D721Med (cell line): ENCODE measurements at regions not wholly inside any gene's neighbourhood (a gene's known extent, or its start where the extent isn't known, plus 50 kb on each side); places are given as distances from the start of the nearest gene placed in this dataset.
A peak's percentile ranks its signal among the peaks of the same experiment; 100 is the strongest.
"Not testable (repeated sequence)": the region's sequence is repeated elsewhere in the genome, so short reads cannot be mapped to it uniquely, and the experiment has no call there.

Source experiments
- DNase-seq: peaks from one replicate; pipeline ENCODE4 v3.0.0; 2011; ENCODE audit warnings: low spot score; ENCODE audit not compliant: insufficient read length
- FAIRE-seq: peaks from 2 replicates; lab custom pipeline; 2011; peaks lifted over from hg19 to GRCh38; lab: Jason Lieb, UNC
- TF ChIP-seq, protein P1 (sequence below): IDR thresholded peaks from 2 replicates; pipeline ENCODE4 v1.5.1; 2012; ENCODE audit warnings: mild to moderate bottlenecking, control low read depth; ENCODE audit not compliant: insufficient read depth; ENCODE audit errors: missing control alignments

DNA sequence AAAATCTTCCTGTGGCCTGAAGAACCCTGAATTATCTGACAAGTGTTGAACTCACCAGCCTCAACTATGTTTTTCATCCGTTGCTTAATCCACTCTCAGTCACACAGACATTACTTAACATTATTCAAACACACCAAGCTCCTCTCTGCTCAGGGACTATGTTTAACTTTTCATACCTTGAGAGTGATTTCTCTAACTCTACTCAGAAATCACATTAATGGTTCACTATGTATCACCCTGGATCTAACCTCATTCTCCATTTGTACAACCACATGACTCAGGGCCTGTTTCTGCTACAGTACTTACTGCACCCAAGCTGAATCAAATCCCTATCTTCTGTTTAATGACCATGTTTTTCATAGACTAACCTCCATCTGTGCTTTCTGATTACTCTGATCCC lies 553.7 kb upstream of the PRR20A start:
- peak; percentile 28 for DNase-seq
- TF ChIP-seq, protein P1, sequence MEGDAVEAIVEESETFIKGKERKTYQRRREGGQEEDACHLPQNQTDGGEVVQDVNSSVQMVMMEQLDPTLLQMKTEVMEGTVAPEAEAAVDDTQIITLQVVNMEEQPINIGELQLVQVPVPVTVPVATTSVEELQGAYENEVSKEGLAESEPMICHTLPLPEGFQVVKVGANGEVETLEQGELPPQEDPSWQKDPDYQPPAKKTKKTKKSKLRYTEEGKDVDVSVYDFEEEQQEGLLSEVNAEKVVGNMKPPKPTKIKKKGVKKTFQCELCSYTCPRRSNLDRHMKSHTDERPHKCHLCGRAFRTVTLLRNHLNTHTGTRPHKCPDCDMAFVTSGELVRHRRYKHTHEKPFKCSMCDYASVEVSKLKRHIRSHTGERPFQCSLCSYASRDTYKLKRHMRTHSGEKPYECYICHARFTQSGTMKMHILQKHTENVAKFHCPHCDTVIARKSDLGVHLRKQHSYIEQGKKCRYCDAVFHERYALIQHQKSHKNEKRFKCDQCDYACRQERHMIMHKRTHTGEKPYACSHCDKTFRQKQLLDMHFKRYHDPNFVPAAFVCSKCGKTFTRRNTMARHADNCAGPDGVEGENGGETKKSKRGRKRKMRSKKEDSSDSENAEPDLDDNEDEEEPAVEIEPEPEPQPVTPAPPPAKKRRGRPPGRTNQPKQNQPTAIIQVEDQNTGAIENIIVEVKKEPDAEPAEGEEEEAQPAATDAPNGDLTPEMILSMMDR: no peak
- peak; percentile 89 for FAIRE-seq

GRCh38 chr13:56615572-56615971 lies 525.1 kb upstream of the PRR20A start:
- TF ChIP-seq, protein P1: no peak
- no peak for FAIRE-seq

GRCh38 chr13:56622840-56623239 lies 517.9 kb upstream of the PRR20A start:
- FAIRE-seq (no peak), DNase-seq (no peak)
- TF ChIP-seq, protein P1: no peak

More at GRCh38 chr13:56615572-56615971, 525.1 kb upstream of the PRR20A start:
- DNase-seq: no peak

GRCh38 chr13:56628886-56629285 lies 511.8 kb upstream of the PRR20A start:
- DNase-seq, FAIRE-seq: not testable (repeated sequence)

DNA sequence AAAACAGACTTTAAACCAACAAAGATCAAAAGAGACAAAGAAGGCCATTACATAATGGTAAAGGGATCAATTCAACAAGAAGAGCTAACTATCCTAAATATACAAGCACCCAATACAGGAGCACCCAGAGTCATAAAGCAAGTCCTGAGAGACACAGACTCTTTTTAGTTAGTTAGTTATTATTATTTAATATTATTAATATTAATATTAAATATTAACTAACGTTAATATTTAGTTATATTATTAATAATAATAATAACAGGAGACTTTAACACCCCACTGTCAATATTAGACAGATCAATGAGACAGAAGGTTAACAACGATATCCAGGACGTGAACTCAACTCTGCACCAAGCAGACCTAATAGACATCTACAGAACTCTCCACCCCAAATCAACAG lies 509.7 kb upstream of the PRR20A start:
- FAIRE-seq, DNase-seq: not testable (repeated sequence)

- no peak for FAIRE-seq
- TF ChIP-seq, protein P1: no peak
- no peak for DNase-seq
These were observed 487.7 kb upstream of the PRR20A start for GRCh38 chr13:56653043-56653442.

DNA sequence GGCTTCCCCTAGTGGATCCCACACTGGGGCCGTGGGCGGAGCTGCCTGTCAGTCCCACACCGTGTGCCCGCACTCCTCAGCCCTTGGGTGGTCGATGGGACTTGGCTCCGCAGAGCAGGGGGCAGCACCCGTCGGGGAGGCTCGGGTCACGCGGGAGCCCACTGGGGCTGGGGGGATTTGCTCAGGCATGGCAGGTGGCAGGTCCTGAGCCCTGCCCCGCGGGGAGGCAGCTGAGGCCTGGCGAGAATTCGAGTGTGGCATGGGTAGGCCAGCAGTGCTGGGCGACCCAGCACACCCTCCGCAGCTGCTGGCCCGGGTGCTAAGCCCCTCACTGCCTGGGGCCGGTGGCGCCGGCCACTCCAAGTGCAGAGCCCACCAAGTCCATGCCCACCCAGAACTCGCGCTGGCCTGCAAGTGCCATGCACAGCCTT lies 481.7 kb upstream of the PRR20A start:
- TF ChIP-seq, protein P1: no peak
- DNase-seq (no peak), FAIRE-seq (no peak)

DNA sequence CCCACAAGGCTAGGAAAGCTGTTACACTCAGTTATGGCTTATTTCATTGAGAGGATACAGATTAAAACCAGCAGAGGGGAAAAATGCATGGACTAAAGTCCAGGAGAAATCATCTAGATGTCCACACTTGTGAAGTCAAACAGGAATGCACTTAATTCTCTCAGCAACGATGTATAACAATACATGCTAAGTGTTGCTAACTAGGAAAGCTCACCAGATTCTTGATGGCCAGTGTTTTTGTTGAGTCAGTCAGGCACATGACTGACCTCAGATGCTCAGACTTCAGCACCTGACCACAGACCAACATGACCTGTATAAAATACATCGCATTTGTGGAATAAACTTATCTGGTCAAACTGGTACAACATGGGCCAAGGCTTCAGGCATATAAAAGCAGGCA lies 470.2 kb upstream of the PRR20A start:
- TF ChIP-seq, protein P1: no peak
- DNase-seq (no peak), FAIRE-seq (no peak)
